ENCODE measurements at regions not wholly inside any gene's neighbourhood (a gene's known extent, or its start where the extent isn't known, plus 50 kb on each side); places are given as distances from the start of the nearest gene placed in this dataset.

- Histone ChIP-seq H3K27me3 (no peaks in the 10 kb centered on the region), H3K27ac (no peak overlapping the region), H3K36me3 (no peaks in the 10 kb centered on the region), H3K4me3 (no peak overlapping the region), H3K9me3 (no peaks in the 10 kb centered on the region), H3K4me1 (no peaks in the 10 kb centered on the region)
- WGBS, 5 donors = 60 to 80% (median 71%) methylated on average over 5 of the region's 5 CpGs
- no peak for DNase-seq
- intact Hi-C loops (cut with DNase I; ENCODE audit: low total_unique reads) = no loop called here
- TF ChIP-seq POLR2A (IDR thresholded peaks at IDR 0.05) = no peak
- TF ChIP-seq CTCF (IDR thresholded peaks at IDR 0.05) = no peak
- TF ChIP-seq EP300 (IDR thresholded peaks at IDR 0.05) = no peak
These were observed 192.0 kb upstream of the HNRNPA3 start for GRCh38 chr2:177020524-177021119.

GRCh38 chr2:177021706-177022343 lies 190.8 kb upstream of the HNRNPA3 start:
- intact Hi-C loops (cut with DNase I; ENCODE audit: low total_unique reads) = no loop called here
- no peak for TF ChIP-seq POLR2AphosphoS5 (IDR thresholded peaks at IDR 0.05)
- TF ChIP-seq CTCF (IDR thresholded peaks at IDR 0.05) = no peak
- TF ChIP-seq POLR2A (IDR thresholded peaks at IDR 0.05) = no peak
- no peak for TF ChIP-seq EP300 (IDR thresholded peaks at IDR 0.05)
- Histone ChIP-seq H3K9me3 (no peaks in the 10 kb centered on the region), H3K27ac (no peak overlapping the region), H3K27me3 (no peaks in the 10 kb centered on the region), H3K36me3 (no peaks in the 10 kb centered on the region), H3K4me1 (no peaks in the 10 kb centered on the region), H3K4me3 (no peak overlapping the region)
- no peak for DNase-seq
- WGBS, 5 donors = 68 to 76% (median 68%) methylated on average over 7 of the region's 7 CpGs

DNA sequence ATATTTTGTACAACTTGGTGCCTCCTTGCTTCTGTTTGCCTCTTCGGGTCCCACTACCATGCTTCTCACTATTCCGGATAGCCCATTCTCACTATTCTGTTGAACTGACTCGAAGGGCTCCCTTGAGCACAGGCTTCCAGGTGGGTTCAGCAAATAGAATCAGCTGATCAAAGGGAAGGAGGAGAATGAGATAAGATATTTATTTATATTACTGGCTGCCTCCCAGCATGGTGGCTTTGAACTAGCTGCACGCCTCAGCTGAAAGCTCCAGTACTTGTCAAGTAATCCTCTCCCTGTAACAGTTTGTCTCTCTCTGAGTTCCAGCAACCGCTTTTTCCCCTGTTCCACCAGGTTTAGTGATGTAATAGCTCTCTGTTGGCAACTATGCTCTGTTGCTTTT lies 187.8 kb upstream of the HNRNPA3 start:
- no peaks in the 10 kb centered on the region for H3K4me1 ChIP-seq
- no peaks in the 10 kb centered on the region for H3K27me3 ChIP-seq
- TF ChIP-seq POLR2AphosphoS5 (IDR thresholded peaks at IDR 0.05) = no peak
- intact Hi-C loops (cut with DNase I; ENCODE audit: low total_unique reads) = no loop called here
- no peak overlapping the region for H3K27ac ChIP-seq
- WGBS, 5 donors = 34 to 47% (median 42%) methylated on average over 5 of the region's 5 CpGs
- no peaks in the 10 kb centered on the region for H3K36me3 ChIP-seq
- no peak overlapping the region for H3K4me3 ChIP-seq
- no peaks in the 10 kb centered on the region for H3K9me3 ChIP-seq
- no peak for DNase-seq

DNA sequence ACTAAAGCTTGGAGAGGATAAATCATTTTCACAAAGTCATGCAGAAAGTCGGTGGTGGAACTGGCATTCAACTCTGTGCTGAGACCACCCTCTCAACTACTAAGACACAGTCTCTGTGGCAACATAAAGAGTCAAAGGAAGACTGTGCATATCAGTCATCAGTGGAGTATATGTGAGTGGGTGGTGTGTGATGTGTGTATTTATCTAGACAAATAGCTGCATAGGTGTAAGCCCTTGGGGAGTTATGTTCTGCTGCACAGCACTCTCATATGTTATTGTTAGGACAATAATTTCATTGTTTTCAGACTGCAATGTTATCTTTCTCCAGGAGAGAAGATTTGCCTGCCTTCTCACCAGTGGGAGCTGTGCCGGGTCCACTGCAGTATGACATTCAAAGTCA lies 186.3 kb upstream of the HNRNPA3 start:
- 60 to 75% (median 71%) methylated on average over 2 of the region's 2 CpGs for WGBS, 5 donors
- Histone ChIP-seq H3K4me3 (no peak overlapping the region), H3K4me1 (no peaks in the 10 kb centered on the region), H3K27ac (no peak overlapping the region), H3K9me3 (no peaks in the 10 kb centered on the region), H3K27me3 (no peaks in the 10 kb centered on the region), H3K36me3 (no peaks in the 10 kb centered on the region)
- DNase-seq = no peak
- intact Hi-C loops (cut with DNase I; ENCODE audit: low total_unique reads) = no loop called here
- TF ChIP-seq POLR2AphosphoS5 (IDR thresholded peaks at IDR 0.05) (no peak), POLR2A (IDR thresholded peaks at IDR 0.05) (no peak), EP300 (IDR thresholded peaks at IDR 0.05) (no peak), CTCF (IDR thresholded peaks at IDR 0.05) (no peak)

DNA sequence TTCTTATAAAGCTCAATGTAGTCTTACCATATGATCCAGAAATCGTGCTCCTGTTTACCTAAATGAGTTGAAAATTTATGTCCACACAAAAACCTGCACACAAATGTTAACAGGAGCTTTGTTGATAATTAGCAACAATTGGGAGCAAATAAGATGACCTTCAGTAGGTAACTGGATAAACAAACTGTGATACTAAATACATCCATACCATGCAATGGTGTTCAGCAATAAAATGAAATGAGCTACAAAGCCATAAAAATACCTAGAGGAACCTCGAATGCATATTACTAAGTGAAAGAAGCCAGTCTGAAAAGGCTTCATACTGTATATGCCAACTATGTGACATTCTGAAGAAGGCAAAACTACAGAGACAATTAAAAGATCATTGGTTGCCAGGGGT lies 185.6 kb upstream of the HNRNPA3 start:
- intact Hi-C loops (cut with DNase I; ENCODE audit: low total_unique reads) = no loop called here

More for the DNA sequence above, 185.6 kb upstream of the HNRNPA3 start:
- Histone ChIP-seq H3K27me3 (no peaks in the 10 kb centered on the region), H3K27ac (no peak overlapping the region), H3K4me3 (no peak overlapping the region), H3K9me3 (no peaks in the 10 kb centered on the region), H3K36me3 (no peaks in the 10 kb centered on the region), H3K4me1 (no peaks in the 10 kb centered on the region)
- no peak for DNase-seq
- TF ChIP-seq CTCF (IDR thresholded peaks at IDR 0.05) (no peak), EP300 (IDR thresholded peaks at IDR 0.05) (no peak), POLR2A (IDR thresholded peaks at IDR 0.05) (no peak), POLR2AphosphoS5 (IDR thresholded peaks at IDR 0.05) (no peak)
- 54 to 70% (median 64%) methylated on average over 2 of the region's 2 CpGs for WGBS, 5 donors

Data from stomach (tissue), 8 donors.